ENCODE measurements at regions not wholly inside any gene's neighbourhood (a gene's known extent, or its start where the extent isn't known, plus 50 kb on each side); places are given as distances from the start of the nearest gene placed in this dataset.

GRCh38 chr20:24781418-24781980 lies 167.6 kb upstream of the CST7 start:
- no peak for TF ChIP-seq SP3 (tag by site-specific recombination; IDR thresholded peaks at IDR 0.05)
- TF ChIP-seq ZNF654 (tag by site-specific recombination; IDR thresholded peaks at IDR 0.05; ENCODE audit: low read depth) = peak; percentile 38
- Histone ChIP-seq H3K4me1 (ENCODE audit: control insufficient read depth, insufficient read depth, low read length) (no peaks in the 10 kb centered on the region), H3K4me3 (ENCODE audit: low read depth, low read length) (no peak overlapping the region), H3K36me3 (ENCODE audit: control insufficient read depth in 2 of 2, insufficient read depth in 1 of 2, low read length in 2 of 2) (no peaks in the 10 kb centered on the region), H3K27ac (ENCODE audit: extremely low read depth, low read depth, low read length) (no peak overlapping the region), H3K9me3 (ENCODE audit: control insufficient read depth, insufficient read depth, low read depth, low read length) (no peaks in the 10 kb centered on the region)
- CTCF ChIA-PET = interaction anchor here (0.6 to 1.5 kb wide), 13 partner anchors 17 to 1409 kb away, joined by 3 to 10 read pairs (median 3); no protein-coding TSS in a partner anchor
- POLR2A ChIA-PET = no interaction called here

GRCh38 chr20:24782301-24782700 lies 166.8 kb upstream of the CST7 start:
- Histone ChIP-seq H3K4me3 (ENCODE audit: low read depth, low read length) (no peak overlapping the region), H3K4me1 (ENCODE audit: control insufficient read depth, insufficient read depth, low read length) (no peaks in the 10 kb centered on the region), H3K9me3 (ENCODE audit: control insufficient read depth, insufficient read depth, low read depth, low read length) (no peaks in the 10 kb centered on the region), H3K27ac (ENCODE audit: extremely low read depth, low read depth, low read length) (no peak overlapping the region), H3K36me3 (ENCODE audit: control insufficient read depth in 2 of 2, insufficient read depth in 1 of 2, low read length in 2 of 2) (no peaks in the 10 kb centered on the region)
- TF ChIP-seq ZNF513 (tag by site-specific recombination; IDR thresholded peaks at IDR 0.05) = no peak
- no peak for TF ChIP-seq CTCF (tag by site-specific recombination; IDR thresholded peaks at IDR 0.05)
- no peak for TF ChIP-seq ZNF449 (tag by site-specific recombination; IDR thresholded peaks at IDR 0.05)
- TF ChIP-seq ZSCAN4 (tag by site-specific recombination; IDR thresholded peaks at IDR 0.05) = no peak
- no peak for TF ChIP-seq ZNF175 (tag by site-specific recombination; IDR thresholded peaks at IDR 0.05)
- no peak for TF ChIP-seq ZBTB8A (tag by site-specific recombination; IDR thresholded peaks at IDR 0.05)
- TF ChIP-seq ZNF548 (tag by site-specific recombination; IDR thresholded peaks at IDR 0.05) = no peak
- TF ChIP-seq HIC1 (tag by site-specific recombination; IDR thresholded peaks at IDR 0.05) = no peak
- no peak for TF ChIP-seq ZSCAN5A (tag by site-specific recombination; IDR thresholded peaks at IDR 0.05)
- TF ChIP-seq ZNF404 (tag by site-specific recombination; IDR thresholded peaks at IDR 0.05) = no peak
- no peak for TF ChIP-seq PATZ1 (tag by site-specific recombination; IDR thresholded peaks at IDR 0.05)
- no peak for TF ChIP-seq MYNN (tag by site-specific recombination; IDR thresholded peaks at IDR 0.05; ENCODE audit: borderline replicate concordance)
- no peak for TF ChIP-seq ZNF335 (tag by site-specific recombination; conservative IDR thresholded peaks at IDR 0.05)
- no peak for TF ChIP-seq ZNF18 (tag by site-specific recombination; IDR thresholded peaks at IDR 0.05)
- no peak for TF ChIP-seq MEIS1 (CRISPR knock-in tag; IDR thresholded peaks at IDR 0.05; ENCODE audit: borderline replicate concordance)
- TF ChIP-seq ZNF600 (tag by site-specific recombination; IDR thresholded peaks at IDR 0.05) = no peak
- no peak for TF ChIP-seq ZNF37A (tag by site-specific recombination; IDR thresholded peaks at IDR 0.05)
- POLR2A ChIA-PET = no interaction called here
- CTCF ChIA-PET = interaction anchor here (0.6 to 1.3 kb wide), 3 partner anchors 67 to 1075 kb away, joined by 3 to 4 read pairs (median 3); no protein-coding TSS in a partner anchor
